ENCODE measurements at regions not wholly inside any gene's neighbourhood (a gene's known extent, or its start where the extent isn't known, plus 50 kb on each side); places are given as distances from the start of the nearest gene placed in this dataset.

GRCh38 chr18:31213641-31214040 is 51.0 kb upstream of the DSC1 start:
- no peak for DNase-seq

GRCh38 chr18:31217038-31217849 is 54.6 kb upstream of the DSC1 start:
- DNase-seq, result peak in 3 of 4 experiments; percentile 5 to 28 (median 18)

GRCh38 chr18:31218671-31219383 is 56.2 kb upstream of the DSC1 start:
- no peak for DNase-seq

GRCh38 chr18:31219395-31219794 is 56.7 kb upstream of the DSC1 start:
- no peak for DNase-seq

GRCh38 chr18:31223371-31223770 is 60.7 kb upstream of the DSC1 start:
- no peak for DNase-seq

GRCh38 chr18:31225668-31226067 is 63.0 kb upstream of the DSC1 start:
- no peak for DNase-seq

- DNase-seq, result no peak
Observed at GRCh38 chr18:31227497-31228229, 65.0 kb upstream of the DSC1 start.

- no peak for DNase-seq
Observed at GRCh38 chr18:31229829-31230228, 67.2 kb upstream of the DSC1 start.

- no peak for DNase-seq
Observed at GRCh38 chr18:31230495-31230894, 67.8 kb upstream of the DSC1 start.

GRCh38 chr18:31232013-31232412 is 69.4 kb upstream of the DSC1 start:
- DNase-seq, result no peak

- DNase-seq, result no peak
Observed at GRCh38 chr18:31232775-31233424, 70.2 kb upstream of the DSC1 start.

GRCh38 chr18:31233621-31234275 is 71.1 kb upstream of the DSC1 start:
- no peak for DNase-seq

GRCh38 chr18:31235856-31236255 is 73.2 kb upstream of the DSC1 start:
- DNase-seq, result no peak

GRCh38 chr18:31237142-31237541 is 74.5 kb upstream of the DSC1 start:
- DNase-seq, result no peak

- DNase-seq, result no peak
Observed at GRCh38 chr18:31241425-31241824, 76.5 kb upstream of the DSG1 start.

- peak in 2 of 4 experiments; percentile 7 to 13 for DNase-seq
Observed at GRCh38 chr18:31241900-31242409, 76.0 kb upstream of the DSG1 start.

- DNase-seq, result no peak
Observed at GRCh38 chr18:31243740-31244512, 74.0 kb upstream of the DSG1 start.

- DNase-seq, result no peak
Observed at GRCh38 chr18:31244771-31245394, 73.1 kb upstream of the DSG1 start.

GRCh38 chr18:31245820-31246219 is 72.1 kb upstream of the DSG1 start:
- no peak for DNase-seq

GRCh38 chr18:31246460-31246859 is 71.5 kb upstream of the DSG1 start:
- DNase-seq, result peak in 2 of 4 experiments; percentile 14 to 22
